GM19372 (cell line): ENCODE measurements at regions not wholly inside any gene's neighbourhood (a gene's known extent, or its start where the extent isn't known, plus 50 kb on each side); places are given as distances from the start of the nearest gene placed in this dataset.
"Not testable (repeated sequence)": the region's sequence is repeated elsewhere in the genome, so short reads cannot be mapped to it uniquely, and the experiment has no call there.

Source experiments
- ATAC-seq: cut with Tn5 transposase; IDR thresholded peaks from one replicate; pipeline ENCODE4 v1.9.1; 2021; ENCODE audit warnings: mild to moderate bottlenecking, low read depth, moderate library complexity; ENCODE audit not compliant: unreplicated experiment

GRCh38 chrX:9257718-9258420, 207.0 kb upstream of the TBL1X start:
- no peak for ATAC-seq

- no peak for ATAC-seq
These were observed 206.3 kb upstream of the TBL1X start for GRCh38 chrX:9258421-9259104.

GRCh38 chrX:9260603-9261002, 204.3 kb upstream of the TBL1X start:
- no peak for ATAC-seq

- ATAC-seq = no peak
These were observed 197.4 kb upstream of the TBL1X start for GRCh38 chrX:9267415-9267814.

- no peak for ATAC-seq
These were observed 195.7 kb upstream of the TBL1X start for GRCh38 chrX:9269134-9269533.

GRCh38 chrX:9271789-9272525, 192.9 kb upstream of the TBL1X start:
- no peak for ATAC-seq

GRCh38 chrX:9273744-9274143, 191.1 kb upstream of the TBL1X start:
- ATAC-seq = no peak

- ATAC-seq = no peak
These were observed 186.2 kb upstream of the TBL1X start for GRCh38 chrX:9278475-9279233.

- ATAC-seq = no peak
These were observed 185.7 kb upstream of the TBL1X start for GRCh38 chrX:9279234-9279544.

- no peak for ATAC-seq
These were observed 184.0 kb upstream of the TBL1X start for GRCh38 chrX:9280831-9281230.

GRCh38 chrX:9282325-9282724, 182.5 kb upstream of the TBL1X start:
- no peak for ATAC-seq

- ATAC-seq = no peak
These were observed 179.5 kb upstream of the TBL1X start for GRCh38 chrX:9285342-9285771.

- no peak for ATAC-seq
These were observed 178.6 kb upstream of the TBL1X start for GRCh38 chrX:9286234-9286633.

- ATAC-seq = no peak
These were observed 173.2 kb upstream of the TBL1X start for GRCh38 chrX:9291629-9292028.

GRCh38 chrX:9293051-9293496, 171.8 kb upstream of the TBL1X start:
- no peak for ATAC-seq

GRCh38 chrX:9293903-9294302, 171.0 kb upstream of the TBL1X start:
- ATAC-seq = no peak

- no peak for ATAC-seq
These were observed 169.3 kb upstream of the TBL1X start for GRCh38 chrX:9295551-9295950.

GRCh38 chrX:9298221-9298620, 166.6 kb upstream of the TBL1X start:
- no peak for ATAC-seq

GRCh38 chrX:9299681-9300080, 165.2 kb upstream of the TBL1X start:
- not testable (repeated sequence) for ATAC-seq

- ATAC-seq = no peak
These were observed 163.0 kb upstream of the TBL1X start for GRCh38 chrX:9301836-9302235.

GRCh38 chrX:9302381-9302780, 162.5 kb upstream of the TBL1X start:
- ATAC-seq = no peak
